Caco-2 (cell line): ENCODE measurements at regions not wholly inside any gene's neighbourhood (a gene's known extent, or its start where the extent isn't known, plus 50 kb on each side); places are given as distances from the start of the nearest gene placed in this dataset.

Source experiments
- BruUV-seq: library from RNA; stranded (reverse); fragments of 400-500 nt; replicated peaks from 2 replicates; lab custom pipeline; 2021; lab: Mats Ljungman, UMichigan
- CTCF ChIA-PET: fragments of 300-600 bp; sonication (Branson Sonifier 250); formaldehyde crosslinking; loops from one replicate; lab custom pipeline; 2022; ENCODE audit warnings: antibody characterized with exemption; lab: Charles Lee
- POLR2A ChIA-PET: fragments of 300-600 bp; sonication (Branson Sonifier 250); formaldehyde crosslinking; loops from one replicate; lab custom pipeline; 2022; ENCODE audit warnings: antibody characterized with exemption; lab: Charles Lee
- DNase-seq, 2 experiments: peaks; one replicate each; pipeline versions ENCODE4 v3.0.0 to v3.0.0-alpha.2; 2020 to 2022
- H3K27me3 ChIP-seq: replicated peaks from 2 replicates; pipeline ENCODE4 v1.6.0; 2011; ENCODE audit warnings: low read length; ENCODE audit not compliant: control insufficient read depth, insufficient read depth
- H3K36me3 ChIP-seq: 2 replicates; pipeline ENCODE4 v1.5.1; 2011; ENCODE audit warnings: low read length; ENCODE audit not compliant: control insufficient read depth, insufficient read depth
- H3K4me1 ChIP-seq: fragments of 250-450 bp; sonication (Bioruptor Pico); 2 replicates; pipeline ENCODE4 v1.5.1; 2020; ENCODE audit warnings: mild to moderate bottlenecking
- H3K4me3 ChIP-seq: 2 replicates; pipeline ENCODE4 v1.5.1; 2011; ENCODE audit warnings: low read depth, mild to moderate bottlenecking, control low read depth, low read length
- H3K9me3 ChIP-seq: fragments of 250-450 bp; sonication (Bioruptor Pico); 2 replicates; pipeline ENCODE4 v1.5.1; 2020; ENCODE audit warnings: mild to moderate bottlenecking, moderate library complexity
- H3K27ac Mint-ChIP-seq: one replicate; pipeline ENCODE4 v1.8.0; 2022; ENCODE audit warnings: mixed read lengths; ENCODE audit not compliant: unreplicated experiment
- H3K27me3 Mint-ChIP-seq: one replicate; pipeline ENCODE4 v1.8.0; 2022; ENCODE audit warnings: mixed read lengths; ENCODE audit not compliant: insufficient read depth, unreplicated experiment
- H3K36me3 Mint-ChIP-seq: one replicate; pipeline ENCODE4 v1.8.0; 2022; ENCODE audit warnings: mild to moderate bottlenecking, mixed read lengths; ENCODE audit not compliant: insufficient read depth, unreplicated experiment
- H3K4me1 Mint-ChIP-seq: one replicate; pipeline ENCODE4 v1.8.0; 2022; ENCODE audit warnings: low read depth, mixed read lengths; ENCODE audit not compliant: unreplicated experiment
- H3K4me3 Mint-ChIP-seq: one replicate; pipeline ENCODE4 v1.8.0; 2022; ENCODE audit warnings: mild to moderate bottlenecking, moderate library complexity, mixed read lengths; ENCODE audit not compliant: unreplicated experiment
- H3K9me3 Mint-ChIP-seq: one replicate; pipeline ENCODE4 v1.8.0; 2022; ENCODE audit warnings: mixed read lengths; ENCODE audit not compliant: unreplicated experiment
- intact Hi-C: fragments of 100-400 bp; cut with micrococcal nuclease; formaldehyde crosslinking; loops from one replicate; pipeline ENCODE4 v1.10.0; 2022; ENCODE audit not compliant: unreplicated experiment
- TF ChIP-seq, protein P1 (sequence below), 2 experiments: fragments of 200-600 bp in 1 of 2; IDR thresholded peaks; 1 replicate in 1 of 2; 2 replicates in 1 of 2; pipeline versions ENCODE4 v1.5.1 to v1.8.0; 2011 to 2022; ENCODE audit warnings: antibody characterized with exemption in 1 of 2, control low read depth in 1 of 2, inconsistent platforms in 1 of 2, low read depth in 1 of 2, low read length in 1 of 2, mild to moderate bottlenecking in 1 of 2, moderate library complexity in 1 of 2; ENCODE audit not compliant: insufficient read depth in 1 of 2, severe bottlenecking in 1 of 2, unreplicated experiment in 1 of 2

DNA sequence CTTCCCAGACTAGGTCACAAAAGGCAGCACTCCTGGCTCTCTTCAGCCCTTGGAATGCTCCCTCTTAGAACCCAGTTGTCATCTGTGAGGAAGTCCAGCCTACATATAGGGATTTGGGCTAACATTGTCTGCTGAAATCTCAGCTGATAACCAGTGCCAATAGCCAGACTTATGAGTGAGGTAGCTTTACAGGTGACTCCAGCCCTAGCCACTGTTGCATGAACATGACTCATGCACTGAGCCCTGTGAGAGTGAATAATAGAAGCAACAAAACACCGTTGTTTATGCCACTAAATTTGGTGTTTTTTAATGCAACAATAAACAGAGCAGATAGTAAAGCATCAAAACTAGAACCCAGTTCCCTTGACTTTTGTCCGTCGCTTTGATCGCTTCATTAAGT lies 433.2 kb downstream of the STIM2 start:
- H3K4me1 Mint-ChIP-seq = no peaks in the 10 kb centered on the region
- Histone ChIP-seq H3K4me3 (no peak overlapping the region), H3K9me3 (no peaks in the 10 kb centered on the region), H3K27me3 (no peaks in the 10 kb centered on the region; the same call in 1 of the 2 replicates), H3K4me1 (no peaks in the 10 kb centered on the region), H3K36me3 (no peaks in the 10 kb centered on the region)
- ChIA-PET CTCF (interaction anchor here (0.5 kb wide), 1 partner anchor 68 kb away, joined by 5 read pairs; no protein-coding TSS in a partner anchor), POLR2A (no interaction called here)
- no peaks in the 10 kb centered on the region for H3K9me3 Mint-ChIP-seq
- no peak overlapping the region for H3K27ac Mint-ChIP-seq
- H3K27me3 Mint-ChIP-seq = peaks cover 10% of the 10 kb centered on the region
- BruUV-seq = no TSS peak
- intact Hi-C loops = no loop called here
- no peaks in the 10 kb centered on the region for H3K36me3 Mint-ChIP-seq
- TF ChIP-seq, protein P1, sequence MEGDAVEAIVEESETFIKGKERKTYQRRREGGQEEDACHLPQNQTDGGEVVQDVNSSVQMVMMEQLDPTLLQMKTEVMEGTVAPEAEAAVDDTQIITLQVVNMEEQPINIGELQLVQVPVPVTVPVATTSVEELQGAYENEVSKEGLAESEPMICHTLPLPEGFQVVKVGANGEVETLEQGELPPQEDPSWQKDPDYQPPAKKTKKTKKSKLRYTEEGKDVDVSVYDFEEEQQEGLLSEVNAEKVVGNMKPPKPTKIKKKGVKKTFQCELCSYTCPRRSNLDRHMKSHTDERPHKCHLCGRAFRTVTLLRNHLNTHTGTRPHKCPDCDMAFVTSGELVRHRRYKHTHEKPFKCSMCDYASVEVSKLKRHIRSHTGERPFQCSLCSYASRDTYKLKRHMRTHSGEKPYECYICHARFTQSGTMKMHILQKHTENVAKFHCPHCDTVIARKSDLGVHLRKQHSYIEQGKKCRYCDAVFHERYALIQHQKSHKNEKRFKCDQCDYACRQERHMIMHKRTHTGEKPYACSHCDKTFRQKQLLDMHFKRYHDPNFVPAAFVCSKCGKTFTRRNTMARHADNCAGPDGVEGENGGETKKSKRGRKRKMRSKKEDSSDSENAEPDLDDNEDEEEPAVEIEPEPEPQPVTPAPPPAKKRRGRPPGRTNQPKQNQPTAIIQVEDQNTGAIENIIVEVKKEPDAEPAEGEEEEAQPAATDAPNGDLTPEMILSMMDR (IDR thresholded peaks at IDR 0.05; ENCODE audit: insufficient read depth in 1 of 2, low read depth in 1 of 2, low read length in 1 of 2, severe bottlenecking in 1 of 2, unreplicated experiment in 1 of 2) = no peak
- H3K4me3 Mint-ChIP-seq = no peak overlapping the region
- no peak for DNase-seq

DNA sequence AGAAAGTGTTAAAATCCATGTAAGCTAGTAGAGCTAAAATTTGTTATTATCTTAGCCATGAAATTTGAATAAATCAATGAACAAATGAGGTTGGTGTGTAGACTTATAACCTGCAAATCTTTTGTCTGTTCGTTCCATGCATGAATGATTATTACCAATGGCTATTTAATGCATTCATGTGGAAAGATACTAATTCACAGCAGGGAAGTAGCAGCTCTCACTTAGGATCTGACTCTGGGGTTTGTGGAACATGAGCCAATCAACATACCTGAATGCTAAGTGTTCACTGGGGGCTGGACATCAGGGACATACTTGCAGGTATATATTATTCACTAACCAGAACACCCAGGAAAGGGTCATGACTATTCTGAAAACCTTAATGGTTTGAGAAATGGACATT lies 444.1 kb downstream of the STIM2 start:
- H3K4me1 Mint-ChIP-seq = peaks cover 8% of the 10 kb centered on the region
- no peaks in the 10 kb centered on the region for H3K36me3 ChIP-seq
- ChIA-PET CTCF (no interaction called here), POLR2A (no interaction called here)
- BruUV-seq = no TSS peak
- intact Hi-C loops = no loop called here
- H3K4me1 ChIP-seq = no peaks in the 10 kb centered on the region
- no peaks in the 10 kb centered on the region for H3K9me3 ChIP-seq
- DNase-seq = no peak
- no peaks in the 10 kb centered on the region for H3K36me3 Mint-ChIP-seq
- no peaks in the 10 kb centered on the region for H3K27me3 ChIP-seq
- TF ChIP-seq, protein P1 (IDR thresholded peaks at IDR 0.05; ENCODE audit: insufficient read depth in 1 of 2, low read depth in 1 of 2, low read length in 1 of 2, severe bottlenecking in 1 of 2, unreplicated experiment in 1 of 2) = no peak
- no peak overlapping the region for H3K4me3 ChIP-seq
- H3K27me3 Mint-ChIP-seq = peaks cover 7% of the 10 kb centered on the region
- no peak overlapping the region for H3K4me3 Mint-ChIP-seq
- H3K27ac Mint-ChIP-seq = no peak overlapping the region
- H3K9me3 Mint-ChIP-seq = peaks cover 25% of the 10 kb centered on the region

DNA sequence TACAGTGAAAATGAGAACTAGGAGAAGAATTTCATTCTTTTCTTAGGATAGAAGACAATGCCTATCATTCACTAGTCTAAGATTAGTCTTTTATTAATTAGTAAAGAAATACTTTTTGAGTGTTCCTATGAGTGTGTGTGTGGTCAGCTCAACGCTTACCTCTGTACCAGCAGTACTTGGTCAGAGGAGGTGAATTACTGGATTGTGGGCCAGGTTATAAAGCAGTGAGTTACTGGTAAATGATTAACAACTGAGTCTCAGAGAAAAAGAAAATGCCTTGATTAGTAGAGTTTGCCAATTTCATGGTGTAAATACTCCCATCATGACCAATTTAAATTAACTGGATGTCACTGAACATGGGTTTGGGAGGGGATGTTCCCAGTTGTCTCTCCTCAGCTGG lies 444.6 kb downstream of the STIM2 start:
- no peak for DNase-seq
- TF ChIP-seq, protein P1 (IDR thresholded peaks at IDR 0.05; ENCODE audit: insufficient read depth in 1 of 2, low read depth in 1 of 2, low read length in 1 of 2, severe bottlenecking in 1 of 2, unreplicated experiment in 1 of 2) = no peak
- POLR2A ChIA-PET = no interaction called here
- Histone ChIP-seq H3K4me3 (no peak overlapping the region), H3K36me3 (no peaks in the 10 kb centered on the region), H3K9me3 (no peaks in the 10 kb centered on the region), H3K27me3 (no peaks in the 10 kb centered on the region), H3K4me1 (no peaks in the 10 kb centered on the region)
- Mint-ChIP-seq H3K9me3 (peaks cover 25% of the 10 kb centered on the region), H3K27me3 (peaks cover 7% of the 10 kb centered on the region), H3K4me1 (peaks cover 8% of the 10 kb centered on the region), H3K36me3 (no peaks in the 10 kb centered on the region), H3K4me3 (no peak overlapping the region), H3K27ac (no peak overlapping the region)
- intact Hi-C loops = no loop called here
- no TSS peak for BruUV-seq
- CTCF ChIA-PET = no interaction called here
